ENCODE measurements at regions not wholly inside any gene's neighbourhood (a gene's known extent, or its start where the extent isn't known, plus 50 kb on each side); places are given as distances from the start of the nearest gene placed in this dataset.

- DNase-seq (ENCODE audit: low spot score) = no peak
Measured at GRCh38 chr6:21648475-21649050, 55.0 kb downstream of the SOX4 start.

GRCh38 chr6:21653323-21653722 lies 59.8 kb downstream of the SOX4 start:
- no peak for DNase-seq (ENCODE audit: low spot score)

GRCh38 chr6:21653905-21654304 lies 60.4 kb downstream of the SOX4 start:
- DNase-seq (ENCODE audit: low spot score) = no peak

GRCh38 chr6:21654361-21654760 lies 60.8 kb downstream of the SOX4 start:
- DNase-seq (ENCODE audit: low spot score) = no peak

- DNase-seq (ENCODE audit: low spot score) = no peak
Measured at GRCh38 chr6:21663966-21664313, 70.4 kb downstream of the SOX4 start.

- DNase-seq (ENCODE audit: low spot score) = no peak
Measured at GRCh38 chr6:21664314-21665109, 71.0 kb downstream of the SOX4 start.

- no peak for DNase-seq (ENCODE audit: low spot score)
Measured at GRCh38 chr6:21665110-21665391, 71.5 kb downstream of the SOX4 start.

- DNase-seq (ENCODE audit: low spot score) = no peak
Measured at GRCh38 chr6:21665392-21666200, 72.0 kb downstream of the SOX4 start.

- DNase-seq (ENCODE audit: low spot score) = no peak
Measured at GRCh38 chr6:21666201-21666691, 72.7 kb downstream of the SOX4 start.

- DNase-seq (ENCODE audit: low spot score) = no peak
Measured at GRCh38 chr6:21666853-21667681, 73.5 kb downstream of the SOX4 start.

- no peak for DNase-seq (ENCODE audit: low spot score)
Measured at GRCh38 chr6:21668795-21669194, 75.2 kb downstream of the SOX4 start.

GRCh38 chr6:21676769-21677168 lies 83.2 kb downstream of the SOX4 start:
- no peak for DNase-seq (ENCODE audit: low spot score)

GRCh38 chr6:21678990-21679389 lies 85.4 kb downstream of the SOX4 start:
- no peak for DNase-seq (ENCODE audit: low spot score)

GRCh38 chr6:21679761-21680265 lies 86.3 kb downstream of the SOX4 start:
- DNase-seq (ENCODE audit: low spot score) = no peak

GRCh38 chr6:21680611-21681010 lies 87.1 kb downstream of the SOX4 start:
- no peak for DNase-seq (ENCODE audit: low spot score)

- no peak for DNase-seq (ENCODE audit: low spot score)
Measured at GRCh38 chr6:21690489-21690888, 96.9 kb downstream of the SOX4 start.

GRCh38 chr6:21691685-21692346 lies 98.3 kb downstream of the SOX4 start:
- no peak for DNase-seq (ENCODE audit: low spot score)

- DNase-seq (ENCODE audit: low spot score) = no peak
Measured at GRCh38 chr6:21692721-21693120, 99.2 kb downstream of the SOX4 start.

GRCh38 chr6:21694168-21694567 lies 100.6 kb downstream of the SOX4 start:
- no peak for DNase-seq (ENCODE audit: low spot score)

- DNase-seq (ENCODE audit: low spot score) = no peak
Measured at GRCh38 chr6:21707524-21708319, 114.2 kb downstream of the SOX4 start.

GRCh38 chr6:21708320-21708580 lies 114.7 kb downstream of the SOX4 start:
- DNase-seq (ENCODE audit: low spot score) = no peak
